ENCODE measurements at regions not wholly inside any gene's neighbourhood (a gene's known extent, or its start where the extent isn't known, plus 50 kb on each side); places are given as distances from the start of the nearest gene placed in this dataset.
"Not testable (repeated sequence)": the region's sequence is repeated elsewhere in the genome, so short reads cannot be mapped to it uniquely, and the experiment has no call there.

GRCh38 chr13:22929381-22930126 lies 251.2 kb upstream of the SGCG start:
- no peak overlapping the region for H3K27ac Mint-ChIP-seq
- TF ChIP-seq CTCF (IDR thresholded peaks at IDR 0.05; ENCODE audit: unreplicated experiment in 3 of 3): no peak
- H3K36me3 Mint-ChIP-seq (ENCODE audit: low read depth): no peaks in the 10 kb centered on the region
- H3K9me3 Mint-ChIP-seq: no peaks in the 10 kb centered on the region
- no peaks in the 10 kb centered on the region for H3K27me3 Mint-ChIP-seq (ENCODE audit: low read depth)
- H3K4me1 Mint-ChIP-seq: peaks cover 13% of the 10 kb centered on the region
- H3K4me3 Mint-ChIP-seq: no peak overlapping the region

GRCh38 chr13:22931576-22931975 lies 249.2 kb upstream of the SGCG start:
- Mint-ChIP-seq H3K36me3 (ENCODE audit: low read depth) (no peaks in the 10 kb centered on the region), H3K27me3 (ENCODE audit: low read depth) (no peaks in the 10 kb centered on the region), H3K9me3 (no peaks in the 10 kb centered on the region), H3K27ac (no peak overlapping the region), H3K4me1 (no peaks in the 10 kb centered on the region), H3K4me3 (no peak overlapping the region)
- TF ChIP-seq CTCF (IDR thresholded peaks at IDR 0.05; ENCODE audit: unreplicated experiment in 3 of 3): no peak

- H3K9me3 Mint-ChIP-seq; H3K36me3 Mint-ChIP-seq (ENCODE audit: low read depth); H3K4me3 Mint-ChIP-seq; H3K27me3 Mint-ChIP-seq (ENCODE audit: low read depth); H3K27ac Mint-ChIP-seq; H3K4me1 Mint-ChIP-seq: not testable (repeated sequence)
Observed at GRCh38 chr13:22932632-22933412, 248.0 kb upstream of the SGCG start.

GRCh38 chr13:22933571-22934181 lies 247.1 kb upstream of the SGCG start:
- peaks cover 4% of the 10 kb centered on the region for H3K9me3 Mint-ChIP-seq
- no peaks in the 10 kb centered on the region for H3K4me1 Mint-ChIP-seq
- H3K27ac Mint-ChIP-seq: no peak overlapping the region
- no peak overlapping the region for H3K4me3 Mint-ChIP-seq
- no peaks in the 10 kb centered on the region for H3K27me3 Mint-ChIP-seq (ENCODE audit: low read depth)
- TF ChIP-seq CTCF (IDR thresholded peaks at IDR 0.05; ENCODE audit: unreplicated experiment in 3 of 3): no peak
- H3K36me3 Mint-ChIP-seq (ENCODE audit: low read depth): no peaks in the 10 kb centered on the region

GRCh38 chr13:22934744-22935523 lies 245.8 kb upstream of the SGCG start:
- TF ChIP-seq CTCF (IDR thresholded peaks at IDR 0.05; ENCODE audit: unreplicated experiment in 3 of 3): no peak
- H3K36me3 Mint-ChIP-seq (ENCODE audit: low read depth): no peaks in the 10 kb centered on the region
- H3K27me3 Mint-ChIP-seq (ENCODE audit: low read depth): no peaks in the 10 kb centered on the region
- H3K4me1 Mint-ChIP-seq: no peaks in the 10 kb centered on the region
- H3K4me3 Mint-ChIP-seq: no peak overlapping the region
- H3K9me3 Mint-ChIP-seq: peaks cover 4% of the 10 kb centered on the region
- no peak overlapping the region for H3K27ac Mint-ChIP-seq

GRCh38 chr13:22936228-22936627 lies 244.6 kb upstream of the SGCG start:
- Mint-ChIP-seq H3K4me1 (no peaks in the 10 kb centered on the region), H3K36me3 (ENCODE audit: low read depth) (no peaks in the 10 kb centered on the region), H3K27me3 (ENCODE audit: low read depth) (no peaks in the 10 kb centered on the region), H3K4me3 (no peak overlapping the region), H3K9me3 (peaks cover 4% of the 10 kb centered on the region), H3K27ac (peak overlapping the region in 1 of 3 experiments; percentile 2)
- TF ChIP-seq CTCF (IDR thresholded peaks at IDR 0.05; ENCODE audit: unreplicated experiment in 3 of 3): no peak

Data from nephron (organoid).